Type B pancreatic cell (in vitro differentiated cells): ENCODE measurements at regions not wholly inside any gene's neighbourhood (a gene's known extent, or its start where the extent isn't known, plus 50 kb on each side); places are given as distances from the start of the nearest gene placed in this dataset.

Experiments used
- DNase-seq: peaks from one replicate; pipeline ENCODE4 v3.0.0; 2021; ENCODE audit warnings: mixed read lengths; ENCODE audit not compliant: unreplicated experiment; ENCODE audit errors: extremely low spot score
- H3K27ac Mint-ChIP-seq: 2 replicates; pipeline ENCODE4 v1.8.0; 2021; ENCODE audit warnings: mild to moderate bottlenecking, mixed read lengths
- H3K27me3 Mint-ChIP-seq: 2 replicates; pipeline ENCODE4 v1.8.0; 2021; ENCODE audit warnings: mixed read lengths
- H3K36me3 Mint-ChIP-seq: 2 replicates; pipeline ENCODE4 v1.8.0; 2021; ENCODE audit warnings: mixed read lengths
- H3K4me1 Mint-ChIP-seq: one replicate; pipeline ENCODE4 v1.8.0; 2021; ENCODE audit warnings: mixed read lengths; ENCODE audit not compliant: unreplicated experiment
- H3K4me3 Mint-ChIP-seq: 2 replicates; pipeline ENCODE4 v1.8.0; 2021; ENCODE audit warnings: mild to moderate bottlenecking, mixed read lengths
- H3K9me3 Mint-ChIP-seq: 2 replicates; pipeline ENCODE4 v1.8.0; 2021; ENCODE audit warnings: mixed read lengths
- TF ChIP-seq, protein P1 (sequence below): fragments of 200-600 bp; sonication (generic); conservative IDR thresholded peaks from 2 replicates; pipeline ENCODE4 v1.5.0; 2021; ENCODE audit warnings: antibody characterized with exemption, mild to moderate bottlenecking

DNA sequence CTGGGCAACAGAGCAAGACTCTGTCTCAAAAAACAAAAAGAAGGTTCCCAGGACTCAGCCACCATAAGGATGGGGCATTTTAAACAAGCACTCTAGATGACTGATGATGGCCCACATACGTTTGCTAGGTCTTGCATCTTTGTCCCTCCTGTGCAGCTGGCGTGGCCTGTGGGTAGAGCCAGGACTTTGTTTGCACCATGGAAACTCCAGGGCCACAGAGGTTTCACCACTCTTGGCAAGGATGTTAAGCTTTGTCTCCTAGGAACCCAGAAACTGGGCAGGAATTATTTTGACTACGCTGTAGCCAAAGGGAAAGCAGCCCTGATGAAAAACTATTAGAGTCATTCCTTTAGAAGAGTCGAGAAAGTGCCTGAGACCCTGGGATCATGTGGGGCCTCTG is 54.1 kb upstream of the CALM2 start:
- peaks cover 7% of the 10 kb centered on the region for H3K27me3 Mint-ChIP-seq
- H3K9me3 Mint-ChIP-seq, result no peaks in the 10 kb centered on the region
- H3K27ac Mint-ChIP-seq, result no peak overlapping the region
- H3K4me3 Mint-ChIP-seq, result no peak overlapping the region
- no peak for DNase-seq
- no peaks in the 10 kb centered on the region for H3K36me3 Mint-ChIP-seq
- TF ChIP-seq, protein P1, sequence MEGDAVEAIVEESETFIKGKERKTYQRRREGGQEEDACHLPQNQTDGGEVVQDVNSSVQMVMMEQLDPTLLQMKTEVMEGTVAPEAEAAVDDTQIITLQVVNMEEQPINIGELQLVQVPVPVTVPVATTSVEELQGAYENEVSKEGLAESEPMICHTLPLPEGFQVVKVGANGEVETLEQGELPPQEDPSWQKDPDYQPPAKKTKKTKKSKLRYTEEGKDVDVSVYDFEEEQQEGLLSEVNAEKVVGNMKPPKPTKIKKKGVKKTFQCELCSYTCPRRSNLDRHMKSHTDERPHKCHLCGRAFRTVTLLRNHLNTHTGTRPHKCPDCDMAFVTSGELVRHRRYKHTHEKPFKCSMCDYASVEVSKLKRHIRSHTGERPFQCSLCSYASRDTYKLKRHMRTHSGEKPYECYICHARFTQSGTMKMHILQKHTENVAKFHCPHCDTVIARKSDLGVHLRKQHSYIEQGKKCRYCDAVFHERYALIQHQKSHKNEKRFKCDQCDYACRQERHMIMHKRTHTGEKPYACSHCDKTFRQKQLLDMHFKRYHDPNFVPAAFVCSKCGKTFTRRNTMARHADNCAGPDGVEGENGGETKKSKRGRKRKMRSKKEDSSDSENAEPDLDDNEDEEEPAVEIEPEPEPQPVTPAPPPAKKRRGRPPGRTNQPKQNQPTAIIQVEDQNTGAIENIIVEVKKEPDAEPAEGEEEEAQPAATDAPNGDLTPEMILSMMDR, result no peak
- peaks cover 25% of the 10 kb centered on the region for H3K4me1 Mint-ChIP-seq

DNA sequence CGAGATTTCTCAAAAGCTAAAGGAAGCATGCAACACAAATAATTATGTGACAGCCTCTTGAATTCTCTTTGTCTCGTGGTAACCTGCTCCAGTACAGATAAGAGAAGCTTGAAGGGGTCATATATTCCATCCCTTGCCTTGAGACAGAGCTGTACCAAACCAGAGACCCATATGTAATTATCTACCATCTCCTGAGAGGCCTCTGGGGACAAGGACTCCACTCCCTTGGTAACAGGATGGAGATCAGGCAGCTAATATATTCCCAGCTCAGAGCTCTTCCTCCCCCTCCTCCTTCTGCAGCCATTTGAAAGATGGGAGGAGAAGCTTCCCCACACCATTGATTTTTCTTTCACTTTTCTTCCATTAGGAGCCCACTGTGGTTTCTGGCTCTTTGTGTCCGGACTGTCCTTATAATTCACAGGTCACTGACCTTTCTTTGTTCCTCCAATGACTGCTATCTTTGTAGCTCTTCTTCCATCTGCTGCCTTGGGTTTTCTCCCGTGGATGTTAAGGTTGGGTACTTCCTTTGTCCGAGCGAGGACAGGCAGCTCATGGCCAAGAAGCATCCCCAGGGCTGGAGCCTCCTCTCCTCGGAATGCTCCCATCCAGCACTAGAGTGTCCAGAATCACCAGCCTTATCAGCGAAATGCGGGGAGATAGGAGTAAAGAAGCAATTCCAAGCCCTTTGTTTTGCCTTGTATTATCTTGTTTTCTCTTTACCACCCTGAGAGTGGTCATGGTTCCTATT is 51.4 kb upstream of the CALM2 start:
- Mint-ChIP-seq H3K9me3 (no peaks in the 10 kb centered on the region), H3K36me3 (no peaks in the 10 kb centered on the region), H3K27ac (no peak overlapping the region), H3K4me3 (no peak overlapping the region), H3K4me1 (peaks cover 25% of the 10 kb centered on the region), H3K27me3 (peaks cover 4% of the 10 kb centered on the region)
- no peak for DNase-seq
- TF ChIP-seq, protein P1, result no peak

DNA sequence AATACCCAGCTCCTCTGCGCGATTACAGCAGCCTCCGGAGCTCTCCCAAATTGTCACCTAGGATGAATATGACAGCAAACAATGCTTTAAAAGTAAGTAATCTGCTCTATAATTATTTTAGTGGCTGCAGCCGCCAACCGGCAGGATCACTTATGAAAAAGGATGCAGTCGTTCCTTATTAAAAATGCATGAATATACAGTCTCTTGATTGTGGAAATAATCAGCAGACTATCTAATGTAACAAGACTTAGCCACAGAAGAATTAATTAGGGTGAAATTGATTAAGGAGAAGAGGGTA is 50.6 kb upstream of the CALM2 start:
- peaks cover 4% of the 10 kb centered on the region for H3K27me3 Mint-ChIP-seq
- no peak overlapping the region for H3K4me3 Mint-ChIP-seq
- H3K27ac Mint-ChIP-seq, result no peak overlapping the region
- no peaks in the 10 kb centered on the region for H3K9me3 Mint-ChIP-seq
- peaks cover 25% of the 10 kb centered on the region for H3K4me1 Mint-ChIP-seq
- H3K36me3 Mint-ChIP-seq, result no peaks in the 10 kb centered on the region
- no peak for DNase-seq
- TF ChIP-seq, protein P1, result no peak

DNA sequence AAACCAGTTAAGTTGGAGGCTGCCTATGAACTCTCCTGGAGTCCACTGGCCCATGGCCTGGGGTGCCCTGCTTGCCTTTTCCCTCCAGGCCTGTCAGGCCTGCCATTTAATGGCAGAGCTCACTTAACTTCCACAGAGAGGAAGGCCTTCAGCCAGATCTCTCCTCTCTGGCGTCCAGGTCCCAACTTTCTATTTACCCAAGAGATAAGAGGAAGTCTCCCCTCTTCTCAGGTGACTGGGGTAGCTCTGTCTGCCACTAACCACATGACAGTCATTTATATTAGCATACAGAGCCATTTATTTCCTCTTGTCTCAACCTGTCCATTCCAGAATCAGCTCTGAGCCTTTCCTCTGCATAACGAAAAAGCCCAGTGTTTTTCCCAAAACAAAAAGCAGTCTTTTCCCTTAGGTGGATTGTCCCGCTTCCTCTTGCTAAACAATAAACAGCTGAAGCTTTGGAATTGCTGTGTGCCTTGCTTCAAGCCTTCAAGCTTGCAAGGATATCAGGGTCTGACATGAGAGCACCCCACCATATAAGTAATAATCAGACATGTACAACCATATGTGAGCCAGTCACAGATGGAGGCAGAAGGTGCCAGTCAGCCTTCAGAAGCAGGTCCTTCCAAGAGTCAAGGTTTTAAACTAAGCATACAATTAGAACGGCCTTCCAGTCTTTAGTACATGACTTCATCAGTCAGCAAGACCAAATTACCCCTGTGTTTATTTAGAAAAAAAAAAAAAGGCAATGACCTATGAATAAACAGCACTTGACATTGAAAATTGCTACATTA is 50.0 kb upstream of the CALM2 start:
- Mint-ChIP-seq H3K27ac (no peak overlapping the region), H3K36me3 (no peaks in the 10 kb centered on the region), H3K27me3 (peaks cover 4% of the 10 kb centered on the region), H3K4me3 (no peak overlapping the region), H3K9me3 (no peaks in the 10 kb centered on the region), H3K4me1 (peaks cover 28% of the 10 kb centered on the region)
- DNase-seq, result no peak
- TF ChIP-seq, protein P1, result no peak
